NOMO-1 treated with DMSO at 0.1 percent for 48 hours (cell line): ENCODE measurements at regions not wholly inside any gene's neighbourhood (a gene's known extent, or its start where the extent isn't known, plus 50 kb on each side); places are given as distances from the start of the nearest gene placed in this dataset.
A peak's percentile ranks its signal among the peaks of the same experiment; 100 is the strongest.

ENCODE experiments used
- DNase-seq: peaks from one replicate; lab custom pipeline; 2025; ENCODE audit not compliant: unreplicated experiment; lab: John Stamatoyannopoulos, UW

GRCh38 chr6:134533991-134534390 is 216.1 kb upstream of the SGK1 start:
- DNase-seq = no peak

- DNase-seq = no peak
Observed at GRCh38 chr6:134532694-134533624, 215.0 kb upstream of the SGK1 start.

GRCh38 chr6:134531611-134532010 is 213.7 kb upstream of the SGK1 start:
- DNase-seq = no peak

- DNase-seq = no peak
Observed at GRCh38 chr6:134531188-134531551, 213.3 kb upstream of the SGK1 start.

GRCh38 chr6:134529921-134530320 is 212.0 kb upstream of the SGK1 start:
- no peak for DNase-seq

- DNase-seq = no peak
Observed at GRCh38 chr6:134529305-134529704, 211.4 kb upstream of the SGK1 start.

GRCh38 chr6:134527108-134527787 is 209.3 kb upstream of the SGK1 start:
- no peak for DNase-seq

GRCh38 chr6:134525190-134525868 is 207.4 kb upstream of the SGK1 start:
- no peak for DNase-seq

GRCh38 chr6:134523903-134524650 is 206.2 kb upstream of the SGK1 start:
- no peak for DNase-seq

GRCh38 chr6:134523051-134523450 is 205.1 kb upstream of the SGK1 start:
- no peak for DNase-seq

GRCh38 chr6:134521116-134521501 is 203.2 kb upstream of the SGK1 start:
- no peak for DNase-seq

GRCh38 chr6:134520181-134521115 is 202.5 kb upstream of the SGK1 start:
- no peak for DNase-seq

- DNase-seq = peak; percentile 74
Observed at GRCh38 chr6:134519465-134519864, 201.6 kb upstream of the SGK1 start.

- DNase-seq = peak; percentile 48
Observed at GRCh38 chr6:134517868-134518267, 200.0 kb upstream of the SGK1 start.

- DNase-seq = peak; percentile 44
Observed at GRCh38 chr6:134517145-134517658, 199.3 kb upstream of the SGK1 start.

- no peak for DNase-seq
Observed at GRCh38 chr6:134516582-134516981, 198.7 kb upstream of the SGK1 start.

GRCh38 chr6:134515986-134516385 is 198.1 kb upstream of the SGK1 start:
- DNase-seq = no peak

GRCh38 chr6:134512981-134513391 is 195.1 kb upstream of the SGK1 start:
- no peak for DNase-seq

GRCh38 chr6:134511984-134512683 is 194.2 kb upstream of the SGK1 start:
- DNase-seq = peak; percentile 50
